A549 (cell line): ENCODE measurements at regions not wholly inside any gene's neighbourhood (a gene's known extent, or its start where the extent isn't known, plus 50 kb on each side); places are given as distances from the start of the nearest gene placed in this dataset.

ENCODE experiments used
- ATAC-seq, 2 experiments: fragments of 200-7000 bp in 1 of 2; fragments of >200 bp in 1 of 2; cut with Nextera tagmentation in 1 of 2; cut with Tn5 transposase in 1 of 2; 3 replicates each; pipeline versions ENCODE4 v1.8.0 to v1.9.1; 2018 to 2020; ENCODE audit warnings: mild to moderate bottlenecking in 1 of 2, moderate library complexity in 1 of 2
- CTCF ChIA-PET: fragments of 300-600 bp; sonication (Branson Sonifier 250); formaldehyde crosslinking; extraction: SDS; loops from one replicate; lab custom pipeline; 2021; ENCODE audit warnings: antibody characterized with exemption, inconsistent platforms; lab: Yijun Ruan, JAX
- POLR2A ChIA-PET: fragments of 350-600 bp; formaldehyde crosslinking; extraction: SDS; loops from one replicate; lab custom pipeline; 2021; ENCODE audit warnings: antibody characterized with exemption, inconsistent platforms; lab: Yijun Ruan, JAX
- DNase-seq, 2 experiments: peaks; one replicate each; pipeline versions ENCODE4 v3.0.0 to v3.0.0-alpha.2; 2011 to 2016; ENCODE audit warnings: low read depth in 1 of 2, low spot score in 1 of 2
- FAIRE-seq: peaks from 2 replicates; lab custom pipeline; 2011; peaks lifted over from hg19 to GRCh38; lab: Jason Lieb, UNC
- H3K27ac ChIP-seq, 2 experiments: fragments of >200 bp; sonication (Bioruptor Twin); formaldehyde crosslinking; 3 replicates each; pipeline ENCODE4 v1.5.1; 2016 to 2017
- H3K4me1 ChIP-seq: fragments of >200 bp; sonication (Bioruptor Twin); formaldehyde crosslinking; 3 replicates; pipeline ENCODE4 v1.6.1; 2016
- H3K4me2 ChIP-seq: fragments of >200 bp; sonication (Bioruptor Twin); formaldehyde crosslinking; 3 replicates; pipeline ENCODE4 v1.6.1; 2016
- H3K4me3 ChIP-seq: fragments of >200 bp; sonication (Bioruptor Twin); formaldehyde crosslinking; 3 replicates; pipeline ENCODE4 v1.5.1; 2016
- H3K9me3 ChIP-seq: fragments of >200 bp; sonication (Bioruptor Twin); formaldehyde crosslinking; 3 replicates; pipeline ENCODE4 v1.6.1; 2016
- CBX8 ChIP-seq: fragments of 200-600 bp; sonication (generic); IDR thresholded peaks from 2 replicates; pipeline ENCODE4 v1.6.1; 2016
- CEBPB ChIP-seq, 2 experiments: fragments of >200 bp in 1 of 2; sonication (Bioruptor Twin) in 1 of 2; formaldehyde crosslinking in 1 of 2; IDR thresholded peaks; 2 replicates each; pipeline ENCODE4 v1.6.1; 2012 to 2016
- CHD2 ChIP-seq: fragments of 150-350 bp; IDR thresholded peaks from 2 replicates; pipeline ENCODE4 v1.6.1; 2014; ENCODE audit warnings: low read length; ENCODE audit not compliant: partially characterized antibody
- CHD4 ChIP-seq: fragments of 200-600 bp; sonication (generic); IDR thresholded peaks from 2 replicates; pipeline ENCODE4 v1.6.1; 2016; ENCODE audit warnings: antibody characterized with exemption, mild to moderate bottlenecking, borderline replicate concordance
- EHMT2 ChIP-seq: fragments of 200-600 bp; sonication (generic); IDR thresholded peaks from 2 replicates; pipeline ENCODE4 v1.6.1; 2016; ENCODE audit warnings: antibody characterized with exemption, low read depth, mild to moderate bottlenecking, moderate library complexity
- EP300 ChIP-seq, 2 experiments: fragments of >200 bp; sonication (Bioruptor Twin); formaldehyde crosslinking; IDR thresholded peaks; 2 replicates in 1 of 2; 3 replicates in 1 of 2; pipeline ENCODE4 v1.6.1; 2016 to 2017
- ESRRA ChIP-seq: fragments of 150-350 bp; IDR thresholded peaks from 2 replicates; pipeline ENCODE4 v1.6.1; 2014; ENCODE audit warnings: mild to moderate bottlenecking, low read length, borderline replicate concordance
- FOSL2 ChIP-seq, 2 experiments: fragments of 450-650 bp in 1 of 2; fragments of >200 bp in 1 of 2; sonication (Bioruptor Twin) in 1 of 2; formaldehyde crosslinking; IDR thresholded peaks; 2 replicates each; pipeline versions ENCODE4 v1.5.0 to v1.6.1; 2016 to 2020; ENCODE audit warnings: mild to moderate bottlenecking in 1 of 2, moderate library complexity in 1 of 2
- HMGXB4 ChIP-seq: fragments of 250-450 bp; sonication (Bioruptor Pico); IDR thresholded peaks from 2 replicates; pipeline ENCODE4 v1.5.0; 2021; ENCODE audit warnings: mild to moderate bottlenecking, moderate library complexity, borderline replicate concordance
- HOXB13 ChIP-seq: fragments of 250-450 bp; sonication (Bioruptor Pico); IDR thresholded peaks from 2 replicates; pipeline ENCODE4 v1.5.0; 2020; ENCODE audit warnings: low read depth, mild to moderate bottlenecking, moderate library complexity
- JUN ChIP-seq, 2 experiments: fragments of >200 bp; sonication (Bioruptor Twin); formaldehyde crosslinking; IDR thresholded peaks; 2 replicates in 1 of 2; 3 replicates in 1 of 2; pipeline ENCODE4 v1.6.1; 2016 to 2017
- KDM1A ChIP-seq: fragments of 200-600 bp; sonication (generic); IDR thresholded peaks from 2 replicates; pipeline ENCODE4 v1.6.1; 2016; ENCODE audit warnings: low read depth, mild to moderate bottlenecking
- MAFK ChIP-seq: fragments of 450-650 bp; IDR thresholded peaks from 2 replicates; pipeline ENCODE4 v1.6.1; 2014; ENCODE audit not compliant: partially characterized antibody
- MAX ChIP-seq: IDR thresholded peaks from 2 replicates; pipeline ENCODE4 v1.6.1; 2012
- NPAS2 ChIP-seq: fragments of 250-450 bp; sonication (Bioruptor Pico); IDR thresholded peaks from 2 replicates; pipeline ENCODE4 v1.8.0; 2022; ENCODE audit warnings: mild to moderate bottlenecking, moderate library complexity, borderline replicate concordance
- NR3C1 ChIP-seq: fragments of >200 bp; sonication (Bioruptor Twin); formaldehyde crosslinking; IDR thresholded peaks from 3 replicates; pipeline ENCODE4 v1.6.1; 2017
- PBX3 ChIP-seq: IDR thresholded peaks from 2 replicates; pipeline ENCODE4 v1.6.1; 2012
- PHF8 ChIP-seq: fragments of 200-600 bp; sonication (generic); IDR thresholded peaks from 2 replicates; pipeline ENCODE4 v1.6.1; 2016; ENCODE audit warnings: low read depth, mild to moderate bottlenecking, antibody characterized with exemption, moderate library complexity, borderline replicate concordance
- POLR2A ChIP-seq: IDR thresholded peaks from 2 replicates; pipeline ENCODE4 v1.6.1; 2012; ENCODE audit warnings: mild to moderate bottlenecking, low read length
- POLR2AphosphoS2 ChIP-seq: conservative IDR thresholded peaks from 2 replicates; pipeline ENCODE4 v1.6.1; 2012; ENCODE audit warnings: low read length, improper control_type of control experiment, inconsistent platforms
- REST ChIP-seq: fragments of 200-600 bp; sonication (generic); IDR thresholded peaks from 2 replicates; pipeline ENCODE4 v1.6.1; 2016; ENCODE audit warnings: antibody characterized with exemption, mild to moderate bottlenecking, moderate library complexity
- RFX5 ChIP-seq: fragments of 450-650 bp; IDR thresholded peaks from 2 replicates; pipeline ENCODE4 v1.7.1; 2014; ENCODE audit warnings: antibody characterized with exemption, mild to moderate bottlenecking, moderate library complexity
- SMC3 ChIP-seq: fragments of >200 bp; sonication (Bioruptor Twin); formaldehyde crosslinking; IDR thresholded peaks from 3 replicates; pipeline ENCODE4 v1.6.1; 2018; ENCODE audit warnings: inconsistent platforms
- ZFP36 ChIP-seq: fragments of 450-650 bp; IDR thresholded peaks from 2 replicates; pipeline ENCODE4 v1.6.1; 2014; ENCODE audit warnings: borderline replicate concordance; ENCODE audit not compliant: partially characterized antibody
- ZNF302 ChIP-seq: fragments of 250-450 bp; sonication (Bioruptor Pico); IDR thresholded peaks from 2 replicates; pipeline ENCODE4 v1.9.0; 2021; ENCODE audit warnings: inconsistent platforms, mild to moderate bottlenecking, moderate library complexity
- WGBS: methylation state at CpG from one replicate; pipeline ENCODE4 v1.1.6; 2017; ENCODE audit errors: missing lambda C conversion rate; 5-methylcytosine and 5-hydroxymethylcytosine counted together

GRCh38 chr3:151990696-151991376, 117.4 kb downstream of the SUCNR1 start:
- Histone ChIP-seq H3K9me3 (no peaks in the 10 kb centered on the region), H3K4me1 (no peaks in the 10 kb centered on the region), H3K4me3 (no peak overlapping the region), H3K4me2 (no peak overlapping the region), H3K27ac (no peak overlapping the region)
- FAIRE-seq (peak; percentile 13), ATAC-seq (no peak), DNase-seq (no peak)
- WGBS: 37% methylated on average over 2 of the region's 2 CpGs
- no peak for TF ChIP-seq ZNF302 (CRISPR knock-in tag)
- no peak for TF ChIP-seq EHMT2
- TF ChIP-seq HOXB13: no peak
- no peak for TF ChIP-seq PHF8
- TF ChIP-seq MAFK: no peak
- CTCF ChIA-PET: interaction anchor here (0.6 kb wide), 2 partner anchors 424 to 545 kb away, joined by 3 to 6 read pairs; no protein-coding TSS in a partner anchor
- POLR2A ChIA-PET: no interaction called here

GRCh38 chr3:151992326-151993041, 119.0 kb downstream of the SUCNR1 start:
- no peaks in the 10 kb centered on the region for H3K9me3 ChIP-seq
- no peak overlapping the region for H3K4me3 ChIP-seq
- CTCF ChIA-PET: no interaction called here
- 89% methylated on average over 4 of the region's 4 CpGs for WGBS
- no peak for ATAC-seq
- H3K4me1 ChIP-seq: no peaks in the 10 kb centered on the region
- no peak for FAIRE-seq
- no peak for TF ChIP-seq NPAS2
- no peak for TF ChIP-seq ZFP36
- TF ChIP-seq CEBPB (IDR thresholded peaks at IDR 0.05): no peak
- no peak for TF ChIP-seq MAX
- no peak for TF ChIP-seq CHD2
- no peak for TF ChIP-seq HMGXB4
- no peak for TF ChIP-seq ESRRA
- TF ChIP-seq, all 56 proteins: peak for 0
- POLR2A ChIA-PET: no interaction called here
- no peak overlapping the region for H3K27ac ChIP-seq
- H3K4me2 ChIP-seq: no peak overlapping the region
- DNase-seq: no peak

GRCh38 chr3:151995091-151995490, 121.6 kb downstream of the SUCNR1 start:
- FAIRE-seq (no peak), ATAC-seq (no peak), DNase-seq (no peak)
- no peaks in the 10 kb centered on the region for H3K4me1 ChIP-seq
- H3K4me3 ChIP-seq: no peak overlapping the region
- POLR2A ChIA-PET: no interaction called here
- H3K27ac ChIP-seq: no peak overlapping the region
- CTCF ChIA-PET: no interaction called here
- WGBS: 90% methylated on average over 1 of the region's 1 CpG
- no peaks in the 10 kb centered on the region for H3K9me3 ChIP-seq
- no peak overlapping the region for H3K4me2 ChIP-seq
- no peak for TF ChIP-seq KDM1A
- no peak for TF ChIP-seq REST
- TF ChIP-seq PBX3: no peak
- no peak for TF ChIP-seq EP300 (IDR thresholded peaks at IDR 0.05)
- TF ChIP-seq ZNF302 (CRISPR knock-in tag): no peak
- no peak for TF ChIP-seq POLR2A
- no peak for TF ChIP-seq MAX
- no peak for TF ChIP-seq JUN (IDR thresholded peaks at IDR 0.05)
- no peak for TF ChIP-seq HMGXB4
- no peak for TF ChIP-seq SMC3
- TF ChIP-seq NR3C1: no peak
- no peak for TF ChIP-seq CBX8
- TF ChIP-seq RFX5: no peak
- TF ChIP-seq FOSL2 (IDR thresholded peaks at IDR 0.05): no peak
- no peak for TF ChIP-seq FOSL2 (CRISPR knock-in tag; IDR thresholded peaks at IDR 0.05)
- no peak for TF ChIP-seq CHD4
- no peak for TF ChIP-seq POLR2AphosphoS2
